ENCODE measurements at regions not wholly inside any gene's neighbourhood (a gene's known extent, or its start where the extent isn't known, plus 50 kb on each side); places are given as distances from the start of the nearest gene placed in this dataset.

DNA sequence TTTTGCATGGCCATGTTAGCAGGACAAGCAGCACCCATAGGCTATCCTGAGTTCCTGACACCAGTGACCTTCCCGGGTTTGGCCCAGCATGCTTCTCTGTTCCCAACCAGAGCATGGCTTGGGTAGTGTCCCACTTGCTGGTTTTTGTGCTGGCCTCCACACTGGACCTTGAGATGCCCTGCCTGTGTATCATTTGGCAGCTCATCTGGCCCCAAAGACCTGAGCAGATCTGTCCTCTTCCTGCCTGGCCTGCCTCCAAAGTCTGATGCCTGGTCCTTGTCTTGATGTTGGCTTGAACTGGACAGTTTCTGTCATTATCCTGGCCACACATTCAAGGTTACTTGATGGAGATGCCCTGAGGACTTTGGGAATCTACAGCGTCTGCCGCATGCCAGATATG is 590.7 kb upstream of the KLF4 start:
- DNase-seq: no peak

DNA sequence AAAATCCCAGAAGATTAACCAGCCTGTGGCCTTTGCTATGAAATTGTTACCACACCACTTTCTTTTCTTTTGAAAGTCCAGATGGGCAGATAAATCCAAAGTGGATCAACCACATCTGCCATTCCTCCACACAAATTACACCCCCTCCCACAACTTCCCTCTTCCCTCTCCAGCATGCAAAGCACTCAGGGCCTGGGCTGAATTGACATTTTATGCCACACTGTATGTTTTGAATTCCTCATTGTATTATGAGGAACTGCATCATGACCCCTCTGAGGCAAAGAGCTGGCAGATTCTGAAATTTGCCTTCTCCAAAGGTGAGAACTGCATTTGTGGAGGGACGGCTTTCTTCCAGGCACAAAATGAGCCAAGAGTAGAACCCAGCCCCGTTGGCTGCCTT is 589.2 kb upstream of the KLF4 start:
- no peak for DNase-seq

DNA sequence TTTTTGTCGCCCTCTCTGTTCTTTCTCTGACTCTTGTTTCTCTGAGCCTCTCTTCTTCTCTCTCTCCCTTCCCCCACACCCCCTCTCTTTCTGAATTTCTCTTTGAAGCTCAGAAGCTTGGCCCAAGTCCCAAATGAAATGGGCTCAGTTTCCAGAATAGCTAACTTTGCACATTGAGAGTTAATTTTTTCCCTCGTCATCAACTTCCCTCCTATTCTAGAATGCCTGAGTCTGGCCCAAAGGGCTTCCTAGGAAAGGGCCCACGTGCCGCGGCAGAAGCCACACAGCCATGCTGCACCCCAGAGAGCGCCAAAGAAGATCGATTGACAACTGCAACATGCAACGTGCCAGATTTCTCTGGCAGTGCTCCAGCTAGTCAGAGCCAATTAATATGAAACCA is 588.8 kb upstream of the KLF4 start:
- DNase-seq: no peak

DNA sequence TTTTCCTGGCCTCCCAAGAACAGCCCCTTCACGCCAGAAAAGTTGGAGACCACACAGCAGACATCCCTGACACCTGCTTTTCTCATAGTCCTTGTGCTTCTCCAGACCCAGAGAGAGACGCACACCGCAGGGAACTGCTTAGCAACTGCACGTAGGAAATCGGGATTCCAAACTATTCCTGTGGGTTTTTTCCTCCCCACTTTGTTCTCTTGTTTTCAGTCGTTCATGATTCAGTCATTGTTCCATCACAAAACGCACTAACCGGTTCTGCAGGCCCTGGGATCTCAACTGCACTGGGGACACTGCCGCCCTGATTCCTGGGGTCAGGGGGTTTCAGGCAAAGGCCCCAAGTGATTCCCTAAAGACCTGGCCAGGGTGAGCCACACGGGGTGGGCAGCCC is 588.0 kb upstream of the KLF4 start:
- DNase-seq: no peak

DNA sequence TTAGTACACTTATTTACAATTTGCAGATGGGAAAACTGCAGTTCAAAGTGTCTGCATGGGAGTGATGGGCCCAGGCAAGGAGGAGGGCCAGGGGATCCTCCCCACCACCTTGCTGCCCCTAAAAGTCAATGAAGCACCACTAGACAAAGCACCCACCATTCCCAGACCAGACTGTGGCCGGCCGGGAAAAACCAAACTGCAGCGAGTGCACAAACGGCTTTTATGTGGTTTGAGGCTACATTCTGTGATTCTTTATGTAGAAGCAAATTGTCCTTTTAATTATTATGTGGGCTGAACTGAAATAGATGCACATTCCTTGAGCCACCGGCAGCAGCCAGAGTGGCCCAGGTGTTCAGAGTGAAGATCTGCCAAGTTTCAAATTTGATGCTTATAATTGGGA is 585.3 kb upstream of the KLF4 start:
- DNase-seq: no peak

DNA sequence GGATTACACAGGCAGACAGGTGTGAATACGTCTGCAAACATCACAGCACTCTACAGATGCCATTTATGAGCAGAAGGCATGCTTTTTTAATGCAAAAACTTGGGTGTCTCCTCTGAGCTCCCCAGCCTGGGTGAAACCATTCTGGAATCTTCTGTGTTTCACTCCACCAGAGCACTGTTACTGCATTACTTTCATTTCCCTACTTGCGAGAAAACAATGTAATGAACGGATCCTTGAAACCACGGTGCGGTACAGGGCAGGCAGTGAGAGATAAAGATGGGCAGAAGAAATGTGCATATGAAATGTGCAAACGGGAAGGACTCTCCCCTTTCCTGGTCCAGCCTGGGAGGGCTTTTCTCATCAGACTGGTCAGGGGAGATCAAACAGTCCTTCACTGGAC is 584.3 kb upstream of the KLF4 start:
- DNase-seq: no peak

DNA sequence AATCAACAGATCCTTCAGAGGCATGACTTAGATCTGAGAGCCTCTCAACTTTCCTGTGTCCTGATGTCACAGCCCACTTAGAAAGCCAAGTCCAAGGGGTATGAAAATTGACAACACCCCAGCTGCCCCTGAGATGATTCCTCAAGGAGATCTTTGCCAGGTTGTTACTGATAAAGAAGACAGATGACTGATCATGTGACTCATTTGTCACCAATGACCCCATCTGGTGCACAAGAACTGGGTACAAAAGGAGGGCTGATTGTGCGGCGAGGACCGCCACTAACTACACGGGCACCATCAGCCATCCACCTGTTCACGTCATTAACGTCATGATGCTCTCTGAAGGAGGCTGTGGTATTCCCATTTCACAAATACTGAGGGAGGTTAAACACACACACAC is 583.2 kb upstream of the KLF4 start:
- no peak for DNase-seq

DNA sequence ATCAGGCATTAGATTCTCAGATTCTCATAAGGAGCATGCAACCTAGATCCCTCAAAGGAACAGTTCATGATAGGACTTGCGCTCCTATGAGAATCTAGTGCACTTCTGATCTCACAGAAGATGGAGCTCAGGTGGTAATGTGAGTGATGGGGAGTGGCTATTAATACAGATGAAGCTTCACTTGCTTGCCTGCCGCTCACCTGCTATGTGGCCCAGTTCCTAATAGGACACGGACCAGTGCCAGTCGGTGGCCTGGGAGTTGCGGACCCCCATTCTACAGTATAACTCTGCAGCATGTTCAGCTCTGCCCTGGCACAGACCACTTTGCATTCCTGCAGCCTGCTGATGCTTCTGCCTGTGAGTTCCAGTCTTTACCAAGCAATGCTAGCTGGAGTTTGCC is 581.3 kb upstream of the KLF4 start:
- no peak for DNase-seq

DNA sequence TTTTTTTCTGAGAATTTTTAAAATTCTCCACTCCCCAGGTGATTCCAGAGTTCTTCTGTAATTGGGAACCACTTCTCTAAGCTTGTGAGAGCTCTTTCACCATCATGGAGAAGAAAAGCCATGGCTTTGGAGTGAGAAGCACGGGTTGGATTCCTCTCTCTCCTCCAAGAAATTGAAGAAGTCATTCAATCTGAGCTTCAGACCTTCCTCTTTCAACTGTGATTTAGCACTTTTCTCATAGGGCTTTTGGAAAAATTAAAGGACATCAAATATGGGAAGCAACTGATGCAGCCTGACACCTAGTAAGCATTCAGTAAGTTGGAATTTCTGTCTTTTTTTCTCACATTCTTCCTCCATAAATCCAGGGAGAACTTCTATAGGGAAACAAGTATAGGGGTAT is 580.4 kb upstream of the KLF4 start:
- no peak for DNase-seq

DNA sequence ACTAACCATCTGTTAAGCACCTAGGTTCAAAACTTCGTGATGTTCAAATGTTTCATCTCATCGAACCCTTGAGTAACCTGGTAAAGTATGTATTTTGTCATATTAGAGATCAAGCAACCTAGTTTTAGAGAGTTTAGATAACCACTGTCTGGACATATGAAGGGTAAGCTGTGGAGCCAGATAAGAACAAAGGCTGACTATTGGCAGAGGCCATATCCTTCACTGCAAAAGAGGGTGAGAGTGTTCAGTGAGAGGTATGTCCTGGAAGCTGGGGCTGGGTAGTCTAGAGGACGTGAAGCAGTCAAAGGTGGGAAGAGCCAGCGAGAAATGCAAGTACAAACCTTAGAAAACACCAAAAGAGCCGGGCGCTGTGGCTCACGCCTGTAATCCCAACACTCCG is 573.1 kb upstream of the KLF4 start:
- no peak for DNase-seq

DNA sequence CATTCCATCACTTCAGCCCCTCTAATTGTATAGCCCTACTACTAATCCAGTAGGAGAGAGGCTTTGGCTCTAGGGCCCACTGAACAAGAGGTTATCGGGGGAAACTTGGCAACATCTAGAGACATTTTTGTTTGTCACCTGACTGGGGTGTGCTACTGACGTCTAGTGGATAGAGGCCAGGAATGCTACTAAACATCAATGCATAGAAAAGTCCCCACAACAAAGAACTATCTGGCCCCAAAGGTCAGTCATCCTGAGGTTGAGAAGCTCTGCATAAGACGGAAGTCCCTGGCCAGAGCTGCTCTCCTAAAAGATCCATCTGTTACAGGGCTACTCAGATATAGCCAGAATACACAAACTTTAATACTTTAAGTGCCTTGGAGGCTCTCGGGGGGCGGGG is 570.6 kb upstream of the KLF4 start:
- no peak for DNase-seq

DNA sequence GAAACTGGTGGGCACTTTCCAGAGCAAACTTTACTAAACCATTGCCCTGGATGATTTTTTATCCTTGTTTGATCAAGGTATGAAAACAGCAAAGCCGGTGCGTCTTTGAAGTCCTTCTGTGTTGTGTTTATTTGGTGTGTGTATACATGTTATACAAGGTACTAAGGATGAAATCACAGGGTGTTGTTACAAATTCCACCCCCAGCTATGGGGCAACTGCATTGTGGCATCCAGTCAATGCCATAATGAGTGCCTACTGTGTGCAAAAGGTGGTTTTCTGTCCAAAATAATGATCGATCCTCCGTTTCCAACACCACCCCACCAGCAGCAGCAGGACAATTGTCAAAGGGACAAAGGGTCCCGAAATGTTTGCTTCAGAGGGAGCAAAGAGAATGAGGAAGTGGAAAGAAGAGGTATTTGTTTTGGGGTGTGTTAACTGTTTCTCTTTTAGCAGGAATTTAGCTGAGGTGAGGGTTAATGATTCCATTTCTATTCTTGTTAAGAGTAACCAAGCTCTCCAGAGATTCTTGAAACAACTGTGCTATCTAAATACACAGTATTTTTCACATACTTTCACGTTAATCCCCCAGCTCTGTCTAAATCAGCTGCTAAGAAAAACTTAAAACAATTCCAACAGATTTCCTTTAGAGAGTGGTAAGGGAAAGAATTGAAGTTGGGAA is 568.7 kb upstream of the KLF4 start:
- DNase-seq: no peak

DNA sequence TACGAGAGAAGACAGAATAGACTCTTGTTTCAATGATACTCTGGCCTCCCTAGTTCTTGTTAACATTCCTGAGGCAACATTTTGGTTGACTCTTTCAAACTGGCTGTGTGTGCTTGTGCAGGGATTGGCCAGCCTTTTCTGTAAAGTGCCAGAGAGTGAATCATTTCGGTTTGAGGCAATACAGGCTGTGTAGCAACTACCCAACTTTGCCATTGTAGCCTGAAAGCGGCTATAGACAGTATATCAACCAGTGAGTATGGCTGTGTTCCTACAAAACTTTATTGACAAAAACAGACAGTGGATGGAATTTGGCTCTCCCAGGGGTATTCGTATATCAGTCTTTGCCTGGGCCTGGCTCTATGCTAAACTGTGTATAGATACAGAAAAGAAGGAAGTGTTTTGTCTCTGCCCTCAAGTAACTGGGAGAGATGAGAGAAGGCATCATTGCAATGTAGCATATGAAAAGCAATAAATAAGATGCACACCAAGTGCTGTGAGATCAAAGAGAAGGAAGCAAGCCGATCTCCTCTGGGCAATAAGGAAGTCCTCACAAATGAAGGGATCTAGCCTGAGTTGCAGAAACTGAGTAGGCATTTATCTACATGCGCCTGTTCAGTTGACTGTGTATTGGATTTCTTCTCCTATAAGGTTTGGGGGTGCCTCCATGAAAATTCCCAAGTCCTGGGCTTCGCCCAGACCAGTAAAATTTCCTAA is 568.0 kb upstream of the KLF4 start:
- DNase-seq: no peak

DNA sequence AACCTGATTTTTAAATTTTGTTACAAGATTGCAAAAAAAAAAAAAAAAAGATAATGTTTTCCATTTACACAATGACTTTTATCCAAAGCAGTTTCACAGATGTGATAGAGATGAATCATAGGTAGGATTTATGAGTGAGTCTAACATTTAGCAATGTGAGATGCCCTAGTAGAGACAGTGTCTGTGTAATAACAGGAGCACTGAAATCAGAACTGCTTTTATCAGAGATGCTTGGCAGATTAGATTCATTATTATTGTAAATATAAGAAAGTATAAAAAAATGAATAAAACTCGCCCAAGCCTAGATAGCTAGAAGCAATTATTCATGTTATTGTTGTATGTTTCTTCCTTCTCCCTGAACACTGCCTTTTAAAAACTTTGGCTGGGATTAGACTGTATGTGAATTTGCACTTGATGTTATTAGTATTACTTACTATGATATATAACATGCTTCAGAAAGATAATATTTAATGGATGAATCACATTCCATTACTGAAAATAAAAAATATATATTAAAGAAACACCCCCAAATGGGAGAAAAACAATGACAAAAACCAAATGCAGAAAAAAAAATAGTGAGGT is 567.3 kb upstream of the KLF4 start:
- DNase-seq: no peak

DNA sequence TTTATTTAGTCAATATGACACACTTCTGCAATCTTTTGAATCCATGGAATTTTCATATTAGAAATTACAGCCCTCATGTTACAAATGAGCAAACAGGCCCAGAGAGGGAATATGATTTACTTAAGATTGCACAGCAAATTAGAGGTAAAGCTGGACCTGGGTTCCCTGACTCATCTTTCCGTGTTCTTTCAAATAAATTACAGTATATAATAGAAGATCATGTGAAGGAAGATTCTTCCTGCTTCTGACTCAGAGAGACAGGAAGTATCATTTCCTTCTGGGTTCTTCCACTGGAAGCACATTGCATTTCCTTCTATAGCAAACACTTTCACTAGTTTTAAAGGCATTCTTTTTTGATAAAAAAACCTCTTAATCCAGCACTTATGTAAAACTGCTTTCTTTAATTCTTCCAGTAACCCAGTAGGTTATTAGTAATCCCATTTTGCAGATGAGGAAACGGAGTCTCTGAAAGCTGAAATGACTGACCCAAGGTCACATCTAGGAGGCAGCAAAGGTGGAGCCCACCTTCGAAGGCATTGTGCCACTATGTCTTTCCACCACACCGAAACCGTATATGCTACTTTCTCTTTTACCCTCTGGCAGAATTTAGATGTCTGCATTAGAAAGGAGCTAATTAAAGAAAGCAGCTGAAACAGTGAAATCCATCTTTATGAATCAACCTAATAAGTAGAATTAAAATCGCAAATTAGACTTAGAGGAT is 566.7 kb upstream of the KLF4 start:
- no peak for DNase-seq

DNA sequence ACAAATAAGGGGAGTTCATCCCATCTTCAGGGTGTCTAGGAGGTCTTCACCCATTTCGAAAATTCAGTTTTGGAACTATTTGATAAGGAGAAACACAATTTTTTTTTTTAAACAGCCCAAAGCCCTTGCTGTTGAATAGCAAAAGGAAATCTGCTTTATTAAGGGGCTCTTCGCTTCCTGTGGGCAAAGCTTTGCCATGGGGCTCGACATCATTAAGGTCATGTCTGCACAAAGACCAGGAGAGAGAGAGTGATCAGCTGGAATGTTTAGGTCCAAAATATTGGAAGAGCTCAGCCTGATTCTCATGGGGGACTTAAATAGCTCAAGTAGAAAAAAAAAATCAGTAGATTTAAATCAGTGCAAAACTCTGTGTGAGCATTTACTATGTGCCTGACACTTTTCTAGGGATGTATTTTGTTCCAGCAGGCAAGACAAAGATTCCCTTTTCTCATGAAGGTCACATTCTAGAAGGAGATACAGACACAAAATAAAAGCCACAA is 564.6 kb upstream of the KLF4 start:
- no peak for DNase-seq

DNA sequence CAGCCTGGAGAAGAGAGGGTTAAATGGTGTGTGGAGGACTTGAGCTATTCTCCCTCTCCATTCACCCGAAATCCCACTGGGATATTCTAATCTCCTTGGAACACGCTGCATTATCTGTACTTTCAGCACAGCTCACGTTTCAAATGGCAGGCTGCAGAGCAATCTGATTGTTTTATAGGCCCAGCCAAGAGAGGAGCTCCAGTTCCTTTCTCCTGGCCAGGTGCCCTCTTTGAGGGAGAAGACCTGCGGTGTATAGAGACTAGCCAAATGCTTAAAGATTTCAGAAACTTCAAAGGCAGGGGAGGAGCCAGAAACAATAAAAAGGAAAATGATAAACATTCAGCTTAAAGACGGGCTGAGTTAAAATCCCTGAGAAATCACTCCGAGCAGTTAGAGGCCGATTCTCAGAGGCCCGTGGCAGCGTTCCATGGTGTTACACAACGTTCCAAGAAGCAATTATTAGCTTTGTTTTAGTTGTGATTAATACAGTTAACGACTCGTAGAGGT is 564.0 kb upstream of the KLF4 start:
- DNase-seq: peak in 3 of 56 donors; percentile 2 to 67 (median 27)

DNA sequence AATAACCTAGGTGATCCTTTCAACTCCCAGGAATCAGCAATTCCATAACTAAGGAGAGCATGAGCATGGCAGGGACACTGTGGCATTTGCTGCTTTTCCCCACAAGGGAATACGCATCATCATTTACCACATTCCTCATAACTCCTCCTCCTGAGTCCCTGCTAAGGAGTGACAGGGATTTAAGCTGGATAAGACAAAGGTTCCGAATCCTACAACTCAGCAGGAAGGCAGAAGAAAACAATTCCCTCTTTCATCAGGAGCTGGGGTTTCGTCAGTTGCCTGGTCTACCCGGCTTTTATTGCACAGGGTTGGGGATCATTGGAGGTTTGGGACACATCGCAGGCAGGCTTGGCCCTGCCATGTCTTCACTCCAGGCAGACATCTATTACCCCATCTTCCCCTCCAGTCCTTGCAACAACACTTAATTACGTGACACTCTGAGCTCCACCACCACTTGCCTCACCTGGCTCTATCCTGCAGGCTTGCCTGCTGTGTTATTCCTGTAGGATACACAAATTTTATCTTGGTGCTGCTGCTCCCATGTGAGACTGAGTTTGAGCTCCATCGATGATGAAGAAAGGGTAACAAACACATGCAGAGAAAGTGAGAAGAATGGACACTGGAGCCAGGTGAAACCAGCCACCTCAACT is 563.0 kb upstream of the KLF4 start:
- DNase-seq: no peak

DNA sequence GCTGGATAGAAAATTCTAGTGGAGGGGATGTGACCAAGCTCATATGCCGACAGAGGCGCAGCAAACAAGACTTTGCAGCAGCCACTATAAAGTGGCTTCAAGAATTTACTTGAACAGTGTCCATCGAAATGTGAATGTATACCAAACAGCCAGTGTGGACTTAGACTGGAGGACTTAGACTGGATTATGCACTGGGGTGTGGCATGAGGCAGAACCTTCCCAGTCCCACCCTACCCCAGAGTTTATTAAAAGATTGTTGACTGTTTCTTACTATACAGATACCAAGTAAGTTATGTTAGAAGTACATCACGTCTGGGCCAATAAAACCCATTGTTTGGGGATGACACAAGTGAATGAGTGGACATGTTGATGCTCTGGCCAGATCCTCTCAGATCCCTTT is 561.3 kb upstream of the KLF4 start:
- no peak for DNase-seq

DNA sequence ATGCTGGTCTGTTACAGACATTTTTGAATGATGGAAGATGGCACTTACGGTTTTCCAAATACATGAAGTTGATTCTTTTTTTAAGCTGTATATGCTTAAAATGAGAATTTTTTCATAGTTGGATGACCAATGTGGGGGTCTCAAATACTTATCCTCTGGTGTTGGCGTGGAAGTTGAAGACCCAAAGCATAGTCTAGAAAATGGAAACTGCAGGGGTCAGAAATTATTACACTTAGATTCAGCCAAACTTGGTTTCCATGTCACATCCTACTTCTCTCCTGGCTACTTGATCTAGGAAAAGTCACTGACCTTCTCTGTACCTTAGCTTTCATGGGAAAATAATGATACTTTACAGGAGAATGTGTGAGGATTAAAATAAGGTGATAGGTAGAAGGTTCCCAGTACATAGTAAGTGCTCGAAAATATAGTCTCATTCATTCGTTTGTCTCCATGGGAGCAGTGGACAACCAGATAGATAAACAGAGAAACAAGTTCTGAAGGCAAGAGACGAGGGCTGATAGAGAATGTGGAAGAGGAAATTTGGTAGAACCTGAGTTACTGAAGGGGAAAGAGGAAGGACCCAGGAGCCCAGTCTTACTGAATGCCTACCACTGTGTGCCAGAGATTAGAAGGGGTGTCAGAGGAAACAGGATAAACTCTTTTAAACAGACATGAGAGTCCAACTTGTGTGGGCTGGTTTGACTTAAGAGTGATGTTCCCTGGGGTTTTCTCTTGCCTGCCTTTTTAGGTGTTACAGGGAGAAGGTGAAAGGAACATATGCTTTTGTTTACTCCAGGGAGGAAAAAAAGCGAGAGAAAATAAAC is 560.3 kb upstream of the KLF4 start:
- no peak for DNase-seq

Measured in amygdala (tissue), 56 donors.